ENCODE measurements at regions not wholly inside any gene's neighbourhood (a gene's known extent, or its start where the extent isn't known, plus 50 kb on each side); places are given as distances from the start of the nearest gene placed in this dataset.

- in situ Hi-C loops (cut with HindIII; ENCODE audit: low pct_unique_long_range_greater_than_20kb, low sequenced_read_pairs) = no loop called here
- intact Hi-C loops (cut with micrococcal nuclease; ENCODE audit: unreplicated experiment) = no loop called here
- no TSS peak for BruUV-seq (replicated peaks)
- ChIA-PET CTCF (no interaction called here), POLR2A (interaction anchor here (0.7 kb wide), 1 partner anchor 446 kb away, joined by 7 read pairs; no protein-coding TSS in a partner anchor)
- H3K4me1 ChIP-seq (ENCODE audit: control insufficient read depth, insufficient read depth, low read length) = no peaks in the 10 kb centered on the region
- DNase-seq (ENCODE audit: low read depth, low spot score) = no peak
- TF ChIP-seq TCF7L2 (IDR thresholded peaks at IDR 0.05; ENCODE audit: low read depth, low read length) (no peak), SIN3A (IDR thresholded peaks at IDR 0.05; ENCODE audit: borderline replicate concordance, insufficient read depth, low read depth, low read length) (no peak), CTCF (IDR thresholded peaks at IDR 0.05) (no peak)
- no peaks in the 10 kb centered on the region for H3K36me3 ChIP-seq (ENCODE audit: control insufficient read depth, insufficient read depth, low read length)
- ATAC-seq = no peak
- H3K27ac ChIP-seq (ENCODE audit: low read length) = no peak overlapping the region
- H3K27me3 ChIP-seq (ENCODE audit: control insufficient read depth, insufficient read depth, low read length) = no peaks in the 10 kb centered on the region
- H3K4me3 ChIP-seq (ENCODE audit: low read depth in 2 of 2, low read length in 2 of 2) = no peak overlapping the region
- no peaks in the 10 kb centered on the region for H3K9me3 ChIP-seq (ENCODE audit: control insufficient read depth, insufficient read depth, low read depth, low read length)
Measured at GRCh38 chr2:59879700-59880131, 673.7 kb downstream of the BCL11A start.

GRCh38 chr2:59875836-59876235 lies 677.6 kb downstream of the BCL11A start:
- ATAC-seq = no peak
- no peaks in the 10 kb centered on the region for H3K9me3 ChIP-seq (ENCODE audit: control insufficient read depth, insufficient read depth, low read depth, low read length)
- ChIA-PET POLR2A (no interaction called here), CTCF (no interaction called here)
- no peaks in the 10 kb centered on the region for H3K4me1 ChIP-seq (ENCODE audit: control insufficient read depth, insufficient read depth, low read length)
- no peak overlapping the region for H3K27ac ChIP-seq (ENCODE audit: low read length)
- in situ Hi-C loops (cut with HindIII; ENCODE audit: low pct_unique_long_range_greater_than_20kb, low sequenced_read_pairs) = no loop called here
- no peaks in the 10 kb centered on the region; the same call in 1 of the 2 replicates for H3K27me3 ChIP-seq (ENCODE audit: control insufficient read depth, insufficient read depth, low read length)
- BruUV-seq (replicated peaks) = no TSS peak
- H3K4me3 ChIP-seq (ENCODE audit: low read depth in 2 of 2, low read length in 2 of 2) = no peak overlapping the region
- no peak for TF ChIP-seq TCF7L2 (IDR thresholded peaks at IDR 0.05; ENCODE audit: low read depth, low read length)
- TF ChIP-seq SIN3A (IDR thresholded peaks at IDR 0.05; ENCODE audit: borderline replicate concordance, insufficient read depth, low read depth, low read length) = no peak
- TF ChIP-seq REST (IDR thresholded peaks at IDR 0.05; ENCODE audit: insufficient read depth in 1 of 2, low read depth in 2 of 2, low read length in 1 of 2) = no peak
- TF ChIP-seq POLR2AphosphoS5 (IDR thresholded peaks at IDR 0.05; ENCODE audit: low read depth, low read length) = no peak
- TF ChIP-seq CTCF (IDR thresholded peaks at IDR 0.05) = no peak
- no peak for DNase-seq (ENCODE audit: low read depth, low spot score)
- intact Hi-C loops (cut with micrococcal nuclease; ENCODE audit: unreplicated experiment) = no loop called here
- no peaks in the 10 kb centered on the region for H3K36me3 ChIP-seq (ENCODE audit: control insufficient read depth, insufficient read depth, low read length)
